ENCODE measurements at regions not wholly inside any gene's neighbourhood (a gene's known extent, or its start where the extent isn't known, plus 50 kb on each side); places are given as distances from the start of the nearest gene placed in this dataset.

GRCh38 chr7:159249671-159250070 is 105.0 kb upstream of the VIPR2 start:
- Histone ChIP-seq H3K9ac (ENCODE audit: insufficient read depth, low read depth, low read length) (no peak overlapping the region), H3K4me1 (ENCODE audit: insufficient read depth, low read length) (no peaks in the 10 kb centered on the region), H2AFZ (ENCODE audit: low read length) (no peak overlapping the region), H4K20me1 (ENCODE audit: insufficient read depth, low read length) (no peaks in the 10 kb centered on the region), H3K27ac (ENCODE audit: extremely low read length, insufficient read depth, low read length) (no peak overlapping the region), H3K9me3 (ENCODE audit: low read length) (no peaks in the 10 kb centered on the region), H3K4me3 (replicated peaks in 1 of 3; ENCODE audit: insufficient read depth in 1 of 3, low read depth in 2 of 3, low read length in 3 of 3) (no peak overlapping the region), H3K36me3 (replicated peaks in 1 of 2; ENCODE audit: control insufficient read depth in 1 of 2, insufficient read depth in 2 of 2, low read length in 2 of 2) (no peaks in the 10 kb centered on the region), H3K79me2 (ENCODE audit: insufficient read depth, low read length) (no peaks in the 10 kb centered on the region), H3K4me2 (ENCODE audit: low read depth, low read length) (no peak overlapping the region), H3K27me3 (ENCODE audit: control insufficient read depth in 1 of 2, insufficient read depth in 2 of 2, low read length in 2 of 2) (peaks cover 0 to 12% of the 10 kb centered on the region in 2 experiments; a peak in 2 of 5 replicates)
- no TSS peak for BruUV-seq (replicated peaks)
- ChIA-PET POLR2A (no interaction called here), CTCF (ENCODE audit: low intra/inter-chr PET ratio, low total read pairs) (no interaction called here)
- ATAC-seq (no peak), FAIRE-seq (no peak), DNase-seq (ENCODE audit: low spot score) (no peak)
- intact Hi-C loops (cut with micrococcal nuclease; ENCODE audit: unreplicated experiment) = no loop called here
- WGBS (ENCODE audit: low lambda C conversion rate) = 41% methylated on average over 6 of the region's 6 CpGs
- in situ Hi-C loops (cut with HindIII; ENCODE audit: extremely low pct_ligation_motif_present, low pct_unique_long_range_greater_than_20kb) = no loop called here
- no peak for TF ChIP-seq ZNF292 (CRISPR knock-in tag; IDR thresholded peaks at IDR 0.05; ENCODE audit: borderline replicate concordance, low read depth)
- TF ChIP-seq ZNF501 (CRISPR knock-in tag; IDR thresholded peaks at IDR 0.05) = no peak
- TF ChIP-seq ZFP1 (CRISPR knock-in tag; IDR thresholded peaks at IDR 0.05) = no peak
- no peak for TF ChIP-seq ZFP36L2 (CRISPR knock-in tag; IDR thresholded peaks at IDR 0.05)
- TF ChIP-seq CREB3 (CRISPR knock-in tag; IDR thresholded peaks at IDR 0.05) = no peak

- BruUV-seq (replicated peaks) = no TSS peak
- 2% methylated on average over 2 of the region's 2 CpGs for WGBS (ENCODE audit: low lambda C conversion rate)
- in situ Hi-C loops (cut with HindIII; ENCODE audit: extremely low pct_ligation_motif_present, low pct_unique_long_range_greater_than_20kb) = no loop called here
- no peak overlapping the region for H2AFZ ChIP-seq (ENCODE audit: low read length)
- ChIA-PET CTCF (ENCODE audit: low intra/inter-chr PET ratio, low total read pairs) (no interaction called here), POLR2A (no interaction called here)
- H3K79me2 ChIP-seq (ENCODE audit: insufficient read depth, low read length) = no peaks in the 10 kb centered on the region
- DNase-seq (ENCODE audit: low spot score) = no peak
- H4K20me1 ChIP-seq (ENCODE audit: insufficient read depth, low read length) = no peaks in the 10 kb centered on the region
- H3K4me1 ChIP-seq (ENCODE audit: insufficient read depth, low read length) = no peaks in the 10 kb centered on the region
- H3K9ac ChIP-seq (ENCODE audit: insufficient read depth, low read depth, low read length) = no peak overlapping the region
- no peak overlapping the region for H3K27ac ChIP-seq (ENCODE audit: extremely low read length, insufficient read depth, low read length)
- no peak overlapping the region for H3K4me2 ChIP-seq (ENCODE audit: low read depth, low read length)
- intact Hi-C loops (cut with micrococcal nuclease; ENCODE audit: unreplicated experiment) = no loop called here
- no peaks in the 10 kb centered on the region for H3K36me3 ChIP-seq (replicated peaks in 1 of 2; ENCODE audit: control insufficient read depth in 1 of 2, insufficient read depth in 2 of 2, low read length in 2 of 2)
- H3K4me3 ChIP-seq (replicated peaks in 1 of 3; ENCODE audit: insufficient read depth in 1 of 3, low read depth in 2 of 3, low read length in 3 of 3) = no peak overlapping the region
- FAIRE-seq = no peak
- H3K9me3 ChIP-seq (ENCODE audit: low read length) = no peaks in the 10 kb centered on the region
- ATAC-seq = no peak
- H3K27me3 ChIP-seq (ENCODE audit: control insufficient read depth in 1 of 2, insufficient read depth in 2 of 2, low read length in 2 of 2) = peaks cover 0 to 4% of the 10 kb centered on the region in 2 experiments; a peak in 2 of 5 replicates
- no peak for TF ChIP-seq ZNF572 (CRISPR knock-in tag; IDR thresholded peaks at IDR 0.05)
- no peak for TF ChIP-seq SP2 (CRISPR knock-in tag; IDR thresholded peaks at IDR 0.05)
- no peak for TF ChIP-seq ZNF614 (CRISPR knock-in tag; IDR thresholded peaks at IDR 0.05; ENCODE audit: borderline replicate concordance)
- TF ChIP-seq ZBTB1 (CRISPR knock-in tag; IDR thresholded peaks at IDR 0.05; ENCODE audit: borderline replicate concordance) = no peak
- TF ChIP-seq ZFP36L1 (CRISPR knock-in tag; IDR thresholded peaks at IDR 0.05) = no peak
- TF ChIP-seq HIVEP1 (CRISPR knock-in tag; IDR thresholded peaks at IDR 0.05) = no peak
- no peak for TF ChIP-seq HCFC1 (IDR thresholded peaks at IDR 0.05; ENCODE audit: low read depth, low read length)
- TF ChIP-seq ZNF274 (CRISPR knock-in tag; IDR thresholded peaks at IDR 0.05) = no peak
- no peak for TF ChIP-seq FOXA1 (IDR thresholded peaks at IDR 0.05)
- no peak for TF ChIP-seq FOXA1 (CRISPR knock-in tag; IDR thresholded peaks at IDR 0.05)
- TF ChIP-seq ZBTB4 (CRISPR knock-in tag; IDR thresholded peaks at IDR 0.05; ENCODE audit: borderline replicate concordance) = no peak
- no peak for TF ChIP-seq ZNF530 (CRISPR knock-in tag; IDR thresholded peaks at IDR 0.05; ENCODE audit: low read depth)
- TF ChIP-seq ZSCAN9 (CRISPR knock-in tag; IDR thresholded peaks at IDR 0.05; ENCODE audit: borderline replicate concordance) = no peak
- TF ChIP-seq ZNF788 (CRISPR knock-in tag; IDR thresholded peaks at IDR 0.05; ENCODE audit: borderline replicate concordance) = no peak
Measured at GRCh38 chr7:159247910-159248309, 103.2 kb upstream of the VIPR2 start.
